Lower lobe of right lung (tissue), 2 donors: ENCODE measurements at regions not wholly inside any gene's neighbourhood (a gene's known extent, or its start where the extent isn't known, plus 50 kb on each side); places are given as distances from the start of the nearest gene placed in this dataset.

Source experiments
- ATAC-seq, 2 donors: fragments of 200-7000 bp; cut with Tn5 transposase; one replicate each; pipeline ENCODE4 v1.9.1; 2020 to 2022; ENCODE audit warnings: mild to moderate bottlenecking in 2 of 2, moderate library complexity in 2 of 2
- DNase-seq: peaks from one replicate; pipeline ENCODE4 v3.0.0-alpha.2; 2020
- H3K27ac ChIP-seq: fragments of 200-600 bp; one replicate; pipeline ENCODE4 v1.8.0; 2022
- H3K27me3 ChIP-seq: fragments of 200-600 bp; one replicate; pipeline ENCODE4 v1.8.0; 2022; ENCODE audit warnings: low read depth
- H3K36me3 ChIP-seq: fragments of 200-600 bp; one replicate; pipeline ENCODE4 v1.8.0; 2022; ENCODE audit warnings: mild to moderate bottlenecking
- H3K4me1 ChIP-seq: fragments of 200-600 bp; one replicate; pipeline ENCODE4 v1.8.0; 2022
- H3K4me3 ChIP-seq: fragments of 200-600 bp; one replicate; pipeline ENCODE4 v1.8.0; 2022; ENCODE audit warnings: mild to moderate bottlenecking
- H3K9me3 ChIP-seq: fragments of 200-600 bp; one replicate; pipeline ENCODE4 v1.8.0; 2022
- CTCF ChIP-seq: fragments of 200-600 bp; IDR thresholded peaks from one replicate; pipeline ENCODE4 v1.8.0; 2022; ENCODE audit warnings: antibody characterized with exemption, mild to moderate bottlenecking
- intact Hi-C: fragments of 100-400 bp; cut with DNase I; formaldehyde crosslinking; loops from one replicate; pipeline ENCODE4 v1.11.0; 2022
- donor health status: DM: no; HTN: yes; CAD: no; lungs with severe emphysema.

GRCh38 chr3:30227571-30228301, 378.7 kb upstream of the TGFBR2 start:
- H3K27me3 ChIP-seq, result no peaks in the 10 kb centered on the region
- no peaks in the 10 kb centered on the region for H3K36me3 ChIP-seq
- ATAC-seq (peak; percentile 56 to 63), DNase-seq (no peak)
- H3K4me1 ChIP-seq, result peaks cover 43% of the 10 kb centered on the region
- H3K4me3 ChIP-seq, result no peak overlapping the region
- no peak overlapping the region for H3K27ac ChIP-seq
- H3K9me3 ChIP-seq, result no peaks in the 10 kb centered on the region
- intact Hi-C loops, result no loop called here
- no peak for TF ChIP-seq CTCF

DNA sequence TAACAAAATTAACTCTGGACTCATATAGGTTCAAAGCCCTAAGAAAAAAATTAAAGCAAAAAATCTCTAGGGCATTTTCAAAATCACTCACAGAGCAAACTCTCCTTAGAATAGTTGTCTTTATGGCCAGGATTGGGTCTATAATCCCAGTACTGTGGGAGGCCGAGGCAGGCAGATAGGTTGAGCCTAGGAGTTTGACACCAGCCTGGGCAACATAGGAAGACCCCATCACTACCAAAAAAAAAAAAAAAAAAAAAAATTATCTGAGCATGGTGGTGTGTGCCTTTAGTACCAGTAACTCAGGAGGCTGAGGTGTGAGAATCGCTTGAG, 378.1 kb upstream of the TGFBR2 start:
- Histone ChIP-seq H3K36me3 (no peaks in the 10 kb centered on the region), H3K4me1 (peaks cover 44% of the 10 kb centered on the region), H3K27me3 (no peaks in the 10 kb centered on the region), H3K4me3 (no peak overlapping the region), H3K27ac (no peak overlapping the region), H3K9me3 (no peaks in the 10 kb centered on the region)
- no peak for TF ChIP-seq CTCF
- intact Hi-C loops, result no loop called here
- ATAC-seq (no peak), DNase-seq (no peak)

DNA sequence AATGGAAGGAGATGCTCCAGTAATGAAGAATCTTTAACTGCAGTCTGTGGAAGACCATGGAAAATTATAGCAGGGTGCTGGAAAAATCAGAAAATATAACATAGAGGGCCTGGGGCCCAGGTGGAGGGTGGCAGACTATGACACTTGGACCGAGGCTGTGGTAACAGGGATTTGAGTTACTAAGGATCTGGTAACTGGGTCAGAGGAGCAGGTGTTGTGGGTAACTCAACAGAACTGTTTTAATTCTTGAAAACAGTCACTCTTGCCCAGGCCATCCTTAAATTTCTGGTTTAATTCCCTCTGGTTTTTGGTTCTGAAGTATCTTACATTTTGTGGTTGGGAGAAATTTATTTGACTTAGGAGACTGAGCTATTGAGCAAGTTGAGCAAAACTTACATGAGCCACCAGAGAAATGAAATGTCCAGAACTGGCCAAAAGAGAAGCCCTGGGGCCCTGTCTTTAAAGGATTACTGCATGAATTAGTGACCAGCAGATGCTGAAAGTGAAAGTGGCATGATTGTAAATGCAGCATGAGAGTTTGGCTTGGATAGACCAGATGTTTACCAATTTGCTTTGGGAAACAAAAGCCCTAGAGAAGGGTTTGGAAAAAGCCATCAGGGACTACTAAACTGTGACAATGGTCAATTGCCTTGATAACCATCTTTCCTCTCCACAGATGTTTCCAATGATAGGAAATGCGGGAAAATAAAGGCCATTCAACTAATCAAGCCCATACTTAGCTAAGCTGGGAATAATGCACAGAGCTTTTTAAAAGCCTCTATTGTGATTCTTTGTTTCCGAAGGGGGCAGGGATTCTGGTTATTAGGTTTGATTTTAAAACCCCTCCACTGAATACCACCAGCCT, 374.9 kb upstream of the TGFBR2 start:
- DNase-seq, result no peak
- no peaks in the 10 kb centered on the region for H3K27me3 ChIP-seq
- H3K9me3 ChIP-seq, result no peaks in the 10 kb centered on the region
- peak overlapping the region; percentile 40 for H3K27ac ChIP-seq
- peak in 1 of 2 donors; percentile 11 for ATAC-seq
- H3K4me3 ChIP-seq, result no peak overlapping the region
- no peak for TF ChIP-seq CTCF
- H3K4me1 ChIP-seq, result peaks cover 55% of the 10 kb centered on the region
- intact Hi-C loops, result no loop called here
- H3K36me3 ChIP-seq, result no peaks in the 10 kb centered on the region

- Histone ChIP-seq H3K9me3 (no peaks in the 10 kb centered on the region), H3K27me3 (no peaks in the 10 kb centered on the region), H3K36me3 (no peaks in the 10 kb centered on the region), H3K4me3 (no peak overlapping the region), H3K4me1 (peaks cover 50% of the 10 kb centered on the region), H3K27ac (peak overlapping the region; percentile 40)
- no peak for ATAC-seq
- intact Hi-C loops, result no loop called here
- no peak for TF ChIP-seq CTCF
- no peak for DNase-seq
Observed at GRCh38 chr3:30232142-30232541, 374.3 kb upstream of the TGFBR2 start.

- H3K27ac ChIP-seq, result peak overlapping the region; percentile 9
- H3K9me3 ChIP-seq, result no peaks in the 10 kb centered on the region
- H3K4me3 ChIP-seq, result no peak overlapping the region
- DNase-seq, result no peak
- ATAC-seq, result no peak
- no peaks in the 10 kb centered on the region for H3K36me3 ChIP-seq
- H3K4me1 ChIP-seq, result peaks cover 33% of the 10 kb centered on the region
- no peak for TF ChIP-seq CTCF
- H3K27me3 ChIP-seq, result no peaks in the 10 kb centered on the region
- intact Hi-C loops, result no loop called here
Observed at GRCh38 chr3:30233913-30234646, 372.3 kb upstream of the TGFBR2 start.
